Tibial nerve (tissue), 4 donors: ENCODE measurements at regions not wholly inside any gene's neighbourhood (a gene's known extent, or its start where the extent isn't known, plus 50 kb on each side); places are given as distances from the start of the nearest gene placed in this dataset.
"Not testable (repeated sequence)": the region's sequence is repeated elsewhere in the genome, so short reads cannot be mapped to it uniquely, and the experiment has no call there.

Experiments
- DNase-seq, 2 donors: peaks; one replicate each; pipeline ENCODE4 v3.0.0-alpha.2; 2019; ENCODE audit warnings: low spot score in 2 of 2
- H3K27ac ChIP-seq, 4 donors: fragments of 200-600 bp; sonication (generic) in 3 of 4; one replicate each; pipeline ENCODE4 v1.5.1; 2017 to 2019; ENCODE audit warnings: mild to moderate bottlenecking in 1 of 4
- H3K27me3 ChIP-seq, 2 donors: fragments of 200-600 bp; sonication (generic) in 1 of 2; one replicate each; pipeline versions ENCODE4 v1.5.1 to v1.6.0; 2017 to 2019
- H3K36me3 ChIP-seq, 3 donors: fragments of 200-600 bp; sonication (generic); one replicate each; pipeline ENCODE4 v1.5.1; 2018 to 2019
- H3K4me1 ChIP-seq, 4 donors: fragments of 200-600 bp; sonication (generic) in 3 of 4; one replicate each; pipeline ENCODE4 v1.5.1; 2017 to 2019
- H3K4me3 ChIP-seq, 4 donors: fragments of 200-600 bp; sonication (generic) in 3 of 4; one replicate each; pipeline ENCODE4 v1.5.1; 2017 to 2019; ENCODE audit warnings: mild to moderate bottlenecking in 1 of 4, moderate library complexity in 1 of 4
- H3K9me3 ChIP-seq, 4 donors: fragments of 200-600 bp; sonication (generic) in 3 of 4; one replicate each; pipeline ENCODE4 v1.5.1; 2017 to 2019
- EP300 ChIP-seq, 2 donors: sonication (generic); formaldehyde crosslinking; IDR thresholded peaks; one replicate each; pipeline ENCODE4 v1.6.1; 2017; ENCODE audit warnings: antibody characterized with exemption in 2 of 2, mild to moderate bottlenecking in 1 of 2
- POLR2A ChIP-seq, 2 donors: fragments of 450-650 bp; IDR thresholded peaks; one replicate each; pipeline ENCODE4 v1.6.1; 2017; ENCODE audit warnings: antibody characterized with exemption in 2 of 2, mild to moderate bottlenecking in 2 of 2, moderate library complexity in 2 of 2
- WGBS, 2 donors: methylation state at CpG; one replicate each; pipeline ENCODE4 v1.1.5; 2018; 5-methylcytosine and 5-hydroxymethylcytosine counted together
- TF ChIP-seq, protein P1 (sequence below), 5 experiments: fragments of 200-600 bp in 3 of 5; fragments of 450-650 bp in 2 of 5; sonication (generic) in 3 of 5; IDR thresholded peaks; one replicate each; pipeline ENCODE4 v1.5.1; 2016 to 2019; ENCODE audit warnings: antibody characterized with exemption in 5 of 5, mild to moderate bottlenecking in 3 of 5, moderate library complexity in 2 of 5

DNA sequence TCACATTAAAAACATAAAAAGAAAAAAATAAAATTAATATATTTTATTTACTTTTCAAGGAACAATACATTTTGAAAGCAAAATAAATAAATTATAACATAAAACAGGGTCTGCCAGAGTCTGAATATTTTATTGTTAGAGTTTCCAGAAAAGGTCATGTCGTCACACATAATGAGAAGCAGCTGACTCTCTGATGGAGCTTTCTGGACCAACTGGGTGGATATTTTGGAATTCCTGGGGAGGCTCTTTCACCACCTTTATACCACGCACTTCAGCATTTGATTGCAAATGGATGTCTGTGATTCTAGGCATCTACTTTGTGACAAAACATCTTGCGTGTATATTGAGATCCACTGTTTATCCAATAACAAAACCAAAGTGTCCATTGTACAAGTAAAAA is 455.0 kb upstream of the CCDC179 start:
- H3K4me1 ChIP-seq, result no peaks in the 10 kb centered on the region
- no peak overlapping the region for H3K4me3 ChIP-seq
- peaks cover 0 to 4% (median 0%) of the 10 kb centered on the region in 4 donors for H3K9me3 ChIP-seq
- TF ChIP-seq, protein P1, sequence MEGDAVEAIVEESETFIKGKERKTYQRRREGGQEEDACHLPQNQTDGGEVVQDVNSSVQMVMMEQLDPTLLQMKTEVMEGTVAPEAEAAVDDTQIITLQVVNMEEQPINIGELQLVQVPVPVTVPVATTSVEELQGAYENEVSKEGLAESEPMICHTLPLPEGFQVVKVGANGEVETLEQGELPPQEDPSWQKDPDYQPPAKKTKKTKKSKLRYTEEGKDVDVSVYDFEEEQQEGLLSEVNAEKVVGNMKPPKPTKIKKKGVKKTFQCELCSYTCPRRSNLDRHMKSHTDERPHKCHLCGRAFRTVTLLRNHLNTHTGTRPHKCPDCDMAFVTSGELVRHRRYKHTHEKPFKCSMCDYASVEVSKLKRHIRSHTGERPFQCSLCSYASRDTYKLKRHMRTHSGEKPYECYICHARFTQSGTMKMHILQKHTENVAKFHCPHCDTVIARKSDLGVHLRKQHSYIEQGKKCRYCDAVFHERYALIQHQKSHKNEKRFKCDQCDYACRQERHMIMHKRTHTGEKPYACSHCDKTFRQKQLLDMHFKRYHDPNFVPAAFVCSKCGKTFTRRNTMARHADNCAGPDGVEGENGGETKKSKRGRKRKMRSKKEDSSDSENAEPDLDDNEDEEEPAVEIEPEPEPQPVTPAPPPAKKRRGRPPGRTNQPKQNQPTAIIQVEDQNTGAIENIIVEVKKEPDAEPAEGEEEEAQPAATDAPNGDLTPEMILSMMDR (IDR thresholded peaks at IDR 0.05), result no peak
- TF ChIP-seq POLR2A (IDR thresholded peaks at IDR 0.05) (no peak), EP300 (IDR thresholded peaks at IDR 0.05) (no peak)
- H3K27me3 ChIP-seq, result no peaks in the 10 kb centered on the region
- 57 to 61% methylated on average over 3 of the region's 3 CpGs for WGBS, 2 donors
- no peak overlapping the region for H3K27ac ChIP-seq
- DNase-seq, result no peak
- H3K36me3 ChIP-seq, result no peaks in the 10 kb centered on the region

DNA sequence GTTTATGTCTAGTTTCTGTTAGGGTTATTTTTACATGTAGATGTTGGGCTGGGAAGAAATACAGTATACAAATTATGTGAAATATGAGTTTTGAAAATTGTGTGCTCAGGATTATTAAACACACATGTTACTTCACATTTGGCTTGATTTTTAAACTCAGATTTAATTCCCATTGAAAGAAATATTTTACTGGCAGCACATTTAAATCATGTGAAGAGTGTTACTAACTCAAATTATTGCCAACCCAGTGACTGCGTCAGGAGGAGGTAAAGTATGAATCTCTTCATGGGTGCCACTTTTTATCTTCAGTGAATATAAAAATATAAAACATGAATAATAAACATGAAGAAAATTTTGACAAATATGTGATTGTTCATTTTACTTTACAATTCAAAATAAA is 457.5 kb upstream of the CCDC179 start:
- TF ChIP-seq POLR2A (IDR thresholded peaks at IDR 0.05) (no peak), EP300 (IDR thresholded peaks at IDR 0.05) (no peak)
- TF ChIP-seq, protein P1 (IDR thresholded peaks at IDR 0.05), result no peak
- Histone ChIP-seq H3K4me3 (no peak overlapping the region), H3K9me3 (peaks cover 0 to 17% (median 0%) of the 10 kb centered on the region in 4 donors), H3K27me3 (no peaks in the 10 kb centered on the region), H3K36me3 (no peaks in the 10 kb centered on the region), H3K4me1 (no peaks in the 10 kb centered on the region), H3K27ac (no peak overlapping the region)
- DNase-seq, result no peak
- WGBS, 2 donors, result 71 to 74% methylated on average over 1 of the region's 1 CpG

DNA sequence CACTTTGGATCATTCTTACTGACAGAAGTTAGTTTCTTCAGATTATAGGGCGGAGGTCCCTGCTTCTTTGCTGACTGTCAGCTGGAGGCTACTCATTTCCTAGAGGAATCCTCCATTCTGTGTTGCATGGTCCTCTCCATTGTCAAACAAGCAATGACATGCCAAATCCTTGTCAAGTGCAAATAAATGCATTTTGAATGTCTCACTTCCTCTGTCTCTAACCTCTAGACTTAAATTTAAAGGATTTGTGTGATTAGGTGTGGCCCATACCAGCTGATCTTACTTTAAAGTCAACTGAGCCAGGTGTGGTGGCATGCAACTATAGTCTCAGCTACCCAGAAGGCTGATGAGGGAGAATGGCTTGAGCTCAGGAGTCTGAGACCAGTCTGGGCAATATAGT is 458.4 kb upstream of the CCDC179 start:
- DNase-seq, result no peak
- H3K36me3 ChIP-seq, result no peaks in the 10 kb centered on the region
- no peaks in the 10 kb centered on the region for H3K4me1 ChIP-seq
- no peaks in the 10 kb centered on the region for H3K27me3 ChIP-seq
- WGBS, 2 donors, result 82 to 86% methylated on average over 1 of the region's 1 CpG
- H3K4me3 ChIP-seq, result no peak overlapping the region
- peaks cover 0 to 17% (median 0%) of the 10 kb centered on the region in 4 donors for H3K9me3 ChIP-seq
- H3K27ac ChIP-seq, result no peak overlapping the region
- TF ChIP-seq, protein P1 (IDR thresholded peaks at IDR 0.05), result no peak
- TF ChIP-seq EP300 (IDR thresholded peaks at IDR 0.05), result no peak
- no peak for TF ChIP-seq POLR2A (IDR thresholded peaks at IDR 0.05)

DNA sequence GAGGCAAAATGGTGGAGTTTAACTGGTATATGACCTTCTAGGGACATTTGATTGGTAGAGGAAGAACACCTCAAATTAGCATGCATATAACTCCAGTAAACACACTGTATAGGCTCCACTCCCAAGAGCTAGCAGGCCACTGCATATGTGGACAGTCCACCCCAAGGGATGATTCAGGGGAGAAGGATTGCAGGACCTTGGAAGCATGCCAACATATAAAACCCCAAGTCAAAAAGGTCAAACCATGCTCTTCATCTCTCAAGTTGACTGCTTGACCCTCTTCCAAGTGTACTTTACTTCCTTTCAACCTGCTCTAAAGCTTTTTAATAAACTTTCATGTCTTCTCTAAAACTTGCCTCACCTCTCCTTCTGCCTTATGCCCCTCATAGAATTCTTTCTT is 459.9 kb upstream of the CCDC179 start:
- no peak for TF ChIP-seq POLR2A (IDR thresholded peaks at IDR 0.05)
- no peak for TF ChIP-seq EP300 (IDR thresholded peaks at IDR 0.05)
- TF ChIP-seq, protein P1 (IDR thresholded peaks at IDR 0.05), result no peak
- DNase-seq, result no peak
- Histone ChIP-seq H3K9me3 (peaks cover 0 to 25% (median 0%) of the 10 kb centered on the region in 4 donors), H3K27me3 (no peaks in the 10 kb centered on the region), H3K4me1 (no peaks in the 10 kb centered on the region), H3K4me3 (no peak overlapping the region), H3K36me3 (no peaks in the 10 kb centered on the region), H3K27ac (no peak overlapping the region)

DNA sequence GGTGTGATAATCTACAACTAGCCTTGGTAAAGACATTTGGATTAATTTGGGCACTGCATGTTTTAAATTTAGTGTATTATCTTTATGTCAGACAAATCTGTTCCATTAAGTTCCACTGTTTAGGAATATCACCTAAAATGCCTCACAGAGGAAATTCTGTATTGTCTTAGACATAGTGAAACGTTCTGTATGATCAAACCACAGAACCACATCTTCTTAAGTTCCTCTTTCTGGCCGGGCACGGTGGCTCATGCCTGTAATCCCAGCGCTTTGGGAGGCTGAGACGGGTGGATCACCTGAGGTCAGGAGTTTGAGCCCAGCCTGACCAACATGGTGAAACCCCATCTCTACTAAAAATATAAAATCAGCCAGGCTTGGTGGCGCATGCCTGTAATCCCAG is 475.3 kb upstream of the CCDC179 start:
- not testable (repeated sequence) for H3K36me3 ChIP-seq

DNA sequence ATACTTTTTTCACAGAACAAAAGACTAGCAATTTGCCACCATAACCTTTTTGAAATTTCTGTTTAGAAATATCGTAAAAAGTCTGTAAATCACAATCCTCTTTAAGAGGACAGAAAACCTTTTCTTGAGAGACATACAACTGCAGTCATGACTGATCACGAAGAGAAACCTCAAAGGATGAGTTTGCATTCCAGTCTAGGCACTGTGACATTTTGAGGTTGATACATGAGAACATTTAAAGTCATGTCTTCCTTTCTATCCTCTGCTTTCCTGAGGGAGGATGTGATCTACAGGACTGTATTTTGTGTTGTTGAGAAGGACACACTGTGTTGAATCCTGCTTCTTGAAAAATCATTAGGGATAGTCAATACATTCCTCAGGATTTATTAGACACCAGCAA is 476.7 kb upstream of the CCDC179 start:
- Histone ChIP-seq H3K27ac (no peak overlapping the region), H3K27me3 (no peaks in the 10 kb centered on the region), H3K9me3 (peaks cover 0 to 4% (median 0%) of the 10 kb centered on the region in 4 donors), H3K4me3 (no peak overlapping the region), H3K4me1 (no peaks in the 10 kb centered on the region), H3K36me3 (no peaks in the 10 kb centered on the region)
- WGBS, 2 donors, result 53 to 59% methylated on average over 2 of the region's 2 CpGs
- TF ChIP-seq POLR2A (IDR thresholded peaks at IDR 0.05) (no peak), EP300 (IDR thresholded peaks at IDR 0.05) (no peak)
- TF ChIP-seq, protein P1 (IDR thresholded peaks at IDR 0.05), result no peak
- DNase-seq, result no peak

More for the DNA sequence above, 475.3 kb upstream of the CCDC179 start:
- WGBS, 2 donors, result 82 to 91% methylated on average over 6 of the region's 6 CpGs
- DNase-seq, H3K27me3 ChIP-seq, H3K27ac ChIP-seq, H3K4me3 ChIP-seq, H3K4me1 ChIP-seq: not testable (repeated sequence)
- H3K9me3 ChIP-seq, result peaks cover 0 to 16% (median 0%) of the 10 kb centered on the region in 4 donors
